ENCODE measurements at regions not wholly inside any gene's neighbourhood (a gene's known extent, or its start where the extent isn't known, plus 50 kb on each side); places are given as distances from the start of the nearest gene placed in this dataset.

GRCh38 chr1:110816945-110817344, 56.0 kb upstream of the CD53 start:
- no peak for DNase-seq

GRCh38 chr1:110811529-110811928, 61.4 kb upstream of the CD53 start:
- no peak for DNase-seq

- DNase-seq = no peak
These were observed 72.9 kb upstream of the CD53 start for GRCh38 chr1:110800079-110800478.

- no peak for DNase-seq
These were observed 74.2 kb upstream of the CD53 start for GRCh38 chr1:110798691-110799256.

GRCh38 chr1:110788673-110789072, 84.3 kb upstream of the CD53 start:
- no peak for DNase-seq

- DNase-seq = no peak
These were observed 85.4 kb upstream of the CD53 start for GRCh38 chr1:110787328-110788071.

GRCh38 chr1:110786802-110787327, 86.1 kb upstream of the CD53 start:
- no peak for DNase-seq

GRCh38 chr1:110785612-110786011, 87.3 kb upstream of the CD53 start:
- DNase-seq = no peak

GRCh38 chr1:110785055-110785454, 87.9 kb upstream of the CD53 start:
- DNase-seq = no peak

- peak; percentile 49 for DNase-seq
These were observed 89.5 kb upstream of the CD53 start for GRCh38 chr1:110783292-110783918.

GRCh38 chr1:110781525-110781924, 91.4 kb upstream of the CD53 start:
- no peak for DNase-seq

- DNase-seq = peak; percentile 75
These were observed 92.1 kb upstream of the CD53 start for GRCh38 chr1:110780600-110781484.

GRCh38 chr1:110779636-110780035, 93.3 kb upstream of the CD53 start:
- no peak for DNase-seq

GRCh38 chr1:110778821-110779220, 94.1 kb upstream of the CD53 start:
- DNase-seq = no peak

- DNase-seq = no peak
These were observed 95.7 kb upstream of the CD53 start for GRCh38 chr1:110777228-110777627.

- DNase-seq = no peak
These were observed 98.5 kb upstream of the CD53 start for GRCh38 chr1:110774398-110774797.

GRCh38 chr1:110773813-110774212, 99.1 kb upstream of the KCNA3 start:
- DNase-seq = no peak

GRCh38 chr1:110771245-110772022, 96.7 kb upstream of the KCNA3 start:
- DNase-seq = no peak

- DNase-seq = no peak
These were observed 96.1 kb upstream of the KCNA3 start for GRCh38 chr1:110770832-110771231.

- peak; percentile 66 for DNase-seq
These were observed 93.9 kb upstream of the KCNA3 start for GRCh38 chr1:110768605-110769004.

GRCh38 chr1:110766336-110766647, 91.6 kb upstream of the KCNA3 start:
- DNase-seq = no peak

GRCh38 chr1:110765640-110766335, 91.0 kb upstream of the KCNA3 start:
- peak; percentile 74 for DNase-seq
